DLD1 (cell line): ENCODE measurements at regions not wholly inside any gene's neighbourhood (a gene's known extent, or its start where the extent isn't known, plus 50 kb on each side); places are given as distances from the start of the nearest gene placed in this dataset.
"Not testable (repeated sequence)": the region's sequence is repeated elsewhere in the genome, so short reads cannot be mapped to it uniquely, and the experiment has no call there.

ENCODE experiments used
- in situ Hi-C: cut with HindIII; loops from 2 replicates; pipeline ENCODE4 v1.10.0; 2017; ENCODE audit warnings: low sequenced_read_pairs

GRCh38 chr16:54734156-54734555 is 196.5 kb upstream of the IRX5 start:
- in situ Hi-C loops = no loop called here

GRCh38 chr16:54727696-54728095 is 203.0 kb upstream of the IRX5 start:
- in situ Hi-C loops = not testable (repeated sequence)

- in situ Hi-C loops = no loop called here
Observed at GRCh38 chr16:54724346-54724925, 206.2 kb upstream of the IRX5 start.

DNA sequence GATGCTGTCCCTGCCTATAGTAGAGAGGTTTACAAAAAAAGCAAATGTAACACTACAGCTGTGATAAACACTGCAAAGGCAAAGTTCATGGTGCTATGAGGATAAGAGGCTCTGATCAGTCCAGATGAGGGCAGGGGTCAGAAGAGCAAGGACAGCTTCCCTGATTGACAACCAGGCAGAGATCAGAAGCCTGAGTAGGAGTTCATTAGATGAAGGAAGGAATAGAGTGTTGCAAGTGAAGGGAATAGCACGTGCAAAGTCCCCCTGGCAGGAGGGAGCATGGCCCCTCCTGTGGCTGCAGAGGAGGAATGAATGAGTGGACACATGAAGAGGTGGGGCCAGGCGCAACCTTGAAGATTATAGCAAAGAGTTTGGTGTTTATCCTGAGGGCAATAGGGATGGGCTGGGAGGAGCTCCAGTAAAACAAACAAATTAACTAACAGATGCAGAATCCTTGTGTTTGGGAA is 208.4 kb upstream of the IRX5 start:
- in situ Hi-C loops = no loop called here

DNA sequence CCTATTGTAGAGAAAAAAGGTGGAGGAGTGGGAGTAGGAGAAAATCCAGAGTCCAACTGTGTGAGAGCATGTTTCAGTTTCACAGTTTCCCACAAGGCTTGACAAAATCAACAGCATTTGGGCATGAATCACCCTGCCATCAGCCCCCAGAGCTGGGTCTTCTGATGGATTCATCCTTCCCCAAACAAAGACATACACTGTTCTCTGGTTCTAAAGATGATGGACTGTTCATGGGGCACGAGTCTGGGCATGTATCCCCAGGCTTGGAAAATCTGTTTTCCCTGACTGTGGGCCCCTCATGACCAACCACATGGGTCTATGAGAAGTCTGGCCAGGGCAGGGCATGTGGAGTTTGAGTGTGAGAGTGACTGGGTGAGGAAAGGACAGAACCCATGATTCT is 210.4 kb upstream of the IRX5 start:
- in situ Hi-C loops = no loop called here

- in situ Hi-C loops = no loop called here
Observed at GRCh38 chr16:54719624-54720023, 211.0 kb upstream of the IRX5 start.

GRCh38 chr16:54718376-54718775 is 212.3 kb upstream of the IRX5 start:
- in situ Hi-C loops = no loop called here

DNA sequence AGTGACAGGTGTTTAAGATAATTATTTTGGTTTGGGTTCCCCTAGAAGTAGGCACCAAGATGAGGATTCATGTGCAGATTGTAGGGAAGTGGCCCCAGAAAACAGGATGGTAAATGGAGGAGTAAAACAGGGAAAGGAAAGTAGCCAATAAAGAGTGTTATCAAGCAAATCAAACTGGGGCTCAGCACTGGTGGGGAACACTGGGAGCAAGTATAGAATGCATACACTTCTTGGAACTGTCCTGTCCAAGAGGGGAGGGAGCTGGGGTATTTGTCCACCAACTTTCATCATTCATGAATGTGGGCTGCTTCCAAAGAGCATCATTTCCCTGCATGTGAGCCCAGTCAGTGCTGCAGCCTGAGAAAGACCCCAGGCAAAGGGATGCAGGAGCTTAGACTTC is 215.7 kb upstream of the IRX5 start:
- in situ Hi-C loops = no loop called here

DNA sequence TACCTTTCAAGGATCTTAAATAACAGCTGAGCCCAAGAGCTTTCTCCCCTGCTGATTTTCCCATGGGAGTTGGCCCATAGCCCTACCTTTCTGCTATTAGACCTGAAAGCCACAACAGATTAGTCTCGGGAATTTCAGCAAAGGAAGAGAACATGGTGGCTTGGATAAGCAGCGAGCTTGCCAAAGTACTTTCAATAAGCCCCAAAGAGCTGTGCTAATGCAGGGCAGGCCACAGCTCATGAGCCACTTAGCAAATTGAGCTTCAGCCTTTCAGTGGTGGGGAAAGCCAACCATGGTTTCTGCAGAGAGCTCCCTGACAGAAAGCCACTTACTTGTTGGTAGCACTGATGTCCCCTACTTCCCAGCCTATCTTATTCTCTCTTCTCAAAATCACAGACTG is 217.8 kb upstream of the IRX5 start:
- in situ Hi-C loops = no loop called here

DNA sequence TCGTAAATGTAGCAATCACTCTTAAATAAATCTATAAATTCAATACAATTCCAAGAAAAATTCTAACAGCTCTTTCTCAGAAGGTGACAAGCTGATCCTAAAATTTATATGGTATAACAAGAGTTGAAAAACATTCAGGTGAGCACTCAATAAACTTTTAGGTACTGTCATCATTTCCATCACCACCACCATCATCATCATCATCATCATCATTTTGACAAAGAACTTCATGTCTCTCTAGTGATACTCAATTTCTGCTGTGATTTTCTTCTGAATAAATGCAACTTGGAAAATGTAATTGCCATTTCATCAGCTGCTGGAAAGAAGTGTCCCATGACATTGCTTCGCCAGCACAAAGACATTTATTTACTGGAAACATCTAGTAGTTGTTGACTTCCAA is 222.9 kb upstream of the IRX5 start:
- in situ Hi-C loops = no loop called here

DNA sequence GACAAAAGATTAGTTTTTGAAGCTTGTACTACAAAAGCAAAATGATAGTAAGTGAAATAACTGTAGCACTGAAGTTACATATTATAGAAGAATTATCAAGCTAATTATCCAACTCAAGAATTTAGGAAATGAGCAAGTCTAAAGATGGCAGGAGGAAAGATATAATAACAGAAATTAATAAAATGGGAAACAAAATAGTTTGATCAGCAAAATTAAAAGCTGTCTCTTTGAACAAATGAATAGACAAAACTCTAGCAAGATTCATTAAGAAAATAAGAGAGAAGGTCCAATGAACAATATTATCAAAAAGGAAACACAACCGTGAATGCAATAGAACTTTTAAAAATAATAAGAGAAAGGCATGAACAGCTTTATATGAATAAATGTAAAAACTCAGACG is 224.3 kb upstream of the IRX5 start:
- in situ Hi-C loops = no loop called here

- in situ Hi-C loops = no loop called here
Observed at GRCh38 chr16:54703339-54703738, 227.3 kb upstream of the IRX5 start.

DNA sequence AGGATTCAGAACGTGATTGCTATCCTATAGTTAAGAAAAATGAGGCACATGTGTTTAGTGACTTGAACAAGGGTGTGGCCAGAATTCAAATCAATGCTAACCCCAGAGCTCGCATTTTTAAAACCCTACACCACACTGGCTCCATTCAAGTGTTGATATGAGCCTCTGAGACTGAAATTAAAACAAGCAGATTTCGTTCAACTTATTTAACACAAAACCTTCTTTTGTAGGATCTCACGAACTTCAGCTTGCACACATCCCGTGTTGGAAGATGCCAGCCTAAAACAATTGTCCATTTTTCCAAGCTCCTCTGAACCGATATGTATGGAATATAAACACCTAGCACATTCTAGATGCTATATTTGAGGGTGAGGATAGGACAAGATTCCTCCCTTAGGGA is 231.0 kb upstream of the IRX5 start:
- in situ Hi-C loops = no loop called here

GRCh38 chr16:54697677-54698076 is 233.0 kb upstream of the IRX5 start:
- in situ Hi-C loops = no loop called here

DNA sequence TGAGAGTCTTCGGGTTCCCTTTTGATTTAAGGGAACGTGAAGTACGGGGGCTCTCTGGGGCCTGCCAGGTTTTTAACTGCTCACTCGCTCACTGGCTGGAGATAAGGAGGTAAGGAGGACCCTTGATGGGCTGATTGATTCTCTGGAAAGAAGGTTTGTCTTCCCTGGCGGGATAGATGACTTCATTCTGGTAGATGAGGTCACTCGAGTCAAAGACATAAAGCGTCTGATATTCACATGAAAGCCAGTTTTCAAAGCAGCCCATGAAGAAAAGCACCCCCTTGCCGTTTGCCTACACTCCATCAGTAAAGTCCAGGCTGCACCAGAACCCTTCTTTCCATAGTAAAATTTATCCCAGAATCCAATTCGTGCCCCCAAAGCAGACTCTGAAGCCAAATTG is 233.7 kb upstream of the IRX5 start:
- in situ Hi-C loops = no loop called here

GRCh38 chr16:54696522-54696921 is 234.1 kb upstream of the IRX5 start:
- in situ Hi-C loops = no loop called here

- in situ Hi-C loops = no loop called here
Observed at GRCh38 chr16:54694651-54695050, 236.0 kb upstream of the IRX5 start.

DNA sequence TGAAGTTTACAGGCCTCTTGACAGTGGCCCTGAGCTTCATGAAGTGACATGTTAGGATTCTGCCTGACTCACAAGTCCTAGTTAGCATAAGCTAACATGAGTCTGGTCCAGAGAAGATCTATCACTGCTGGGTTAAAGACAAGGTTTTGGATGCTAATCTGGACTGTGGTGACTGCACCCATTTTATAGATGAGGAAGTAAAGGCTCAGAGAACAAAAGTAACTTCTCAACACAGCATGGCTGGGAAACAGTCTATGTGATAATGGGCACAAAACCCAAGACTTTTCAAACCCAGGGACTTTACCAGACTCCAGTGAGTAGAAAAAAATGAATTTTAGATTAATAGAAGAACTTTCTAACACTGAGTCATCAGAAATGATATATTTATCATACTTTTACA is 236.8 kb upstream of the IRX5 start:
- in situ Hi-C loops = no loop called here

GRCh38 chr16:54690710-54691109 is 240.0 kb upstream of the IRX5 start:
- in situ Hi-C loops = no loop called here

DNA sequence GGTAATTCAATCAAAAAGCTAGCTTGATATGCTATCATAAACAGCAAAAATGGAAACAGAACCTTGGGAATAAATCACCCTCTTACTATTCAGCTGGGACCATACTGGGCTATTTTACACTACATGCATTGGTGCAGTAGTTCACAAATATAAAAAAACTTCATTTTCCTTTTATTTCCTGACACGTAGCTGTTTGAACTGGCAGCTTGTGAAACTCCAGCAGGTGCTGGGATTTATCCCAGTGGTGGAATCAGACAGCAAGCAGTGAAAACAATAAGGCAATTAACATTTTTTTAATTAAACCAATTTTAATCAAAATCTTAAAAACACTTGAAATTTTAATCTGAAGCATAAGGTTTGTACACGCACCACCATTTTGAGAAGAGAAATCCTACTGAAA is 240.4 kb upstream of the IRX5 start:
- in situ Hi-C loops = no loop called here

DNA sequence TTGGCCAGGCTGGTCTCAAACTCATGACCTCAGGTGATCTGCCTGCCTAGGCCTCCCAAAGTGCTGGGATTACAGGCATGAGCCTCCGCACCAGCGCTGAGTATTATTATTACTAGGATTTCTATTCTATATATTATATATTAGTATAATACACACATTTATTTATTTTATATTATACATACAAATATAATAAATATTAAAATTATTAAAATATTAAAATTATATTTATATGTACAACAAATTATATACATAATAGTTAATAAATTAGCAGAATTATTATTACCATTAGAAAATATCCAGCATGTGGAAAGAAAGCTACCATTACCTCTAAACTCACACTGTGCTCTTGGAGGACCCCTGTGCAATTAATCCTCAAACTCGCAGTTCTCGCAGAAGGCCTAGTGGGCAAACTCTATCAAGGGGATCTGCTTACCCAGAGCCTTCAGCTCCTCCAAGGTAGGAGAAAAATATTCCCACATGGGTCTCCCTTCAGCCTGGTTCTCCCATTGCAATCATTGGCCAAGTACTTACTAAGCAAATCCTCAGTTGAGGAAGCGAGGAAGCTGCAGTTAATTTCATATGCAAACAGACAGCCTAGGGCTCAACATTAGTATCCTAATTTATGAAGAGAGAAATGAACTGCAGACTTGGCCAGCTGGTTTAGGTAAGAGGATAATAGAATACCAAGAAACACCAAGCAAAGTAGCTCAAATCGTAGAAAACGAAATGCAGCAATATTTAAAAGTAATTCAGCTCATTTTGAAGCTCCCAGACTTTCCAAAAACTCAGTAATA is 241.4 kb upstream of the IRX5 start:
- in situ Hi-C loops = no loop called here

GRCh38 chr16:54688339-54688738 is 242.3 kb upstream of the IRX5 start:
- in situ Hi-C loops = no loop called here
